DMS53 treated with DMSO at 0.1 percent for 48 hours (cell line): ENCODE measurements at regions not wholly inside any gene's neighbourhood (a gene's known extent, or its start where the extent isn't known, plus 50 kb on each side); places are given as distances from the start of the nearest gene placed in this dataset.

Experiments used
- DNase-seq: peaks from one replicate; lab custom pipeline; 2025; ENCODE audit not compliant: unreplicated experiment; lab: John Stamatoyannopoulos, UW

DNA sequence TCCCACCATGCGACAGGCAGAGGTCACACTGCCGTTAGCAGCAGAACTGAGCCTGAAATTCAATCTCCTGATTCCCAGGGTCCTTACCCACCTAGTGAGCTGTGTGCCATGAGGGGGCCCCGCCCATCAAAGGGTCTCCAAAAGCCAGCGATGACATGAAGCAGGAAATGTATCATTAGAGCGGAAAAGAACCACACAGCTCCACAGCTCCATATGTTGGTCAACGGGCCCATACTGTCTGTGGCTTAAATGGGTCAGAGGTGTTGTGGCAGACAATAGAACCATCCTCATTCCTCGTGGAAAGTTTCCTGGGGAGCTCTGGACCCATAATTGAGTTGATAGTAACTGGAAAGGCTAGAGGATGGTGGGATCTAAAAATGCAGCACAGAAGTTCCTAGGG is 68.1 kb upstream of the PODXL start:
- DNase-seq: no peak

DNA sequence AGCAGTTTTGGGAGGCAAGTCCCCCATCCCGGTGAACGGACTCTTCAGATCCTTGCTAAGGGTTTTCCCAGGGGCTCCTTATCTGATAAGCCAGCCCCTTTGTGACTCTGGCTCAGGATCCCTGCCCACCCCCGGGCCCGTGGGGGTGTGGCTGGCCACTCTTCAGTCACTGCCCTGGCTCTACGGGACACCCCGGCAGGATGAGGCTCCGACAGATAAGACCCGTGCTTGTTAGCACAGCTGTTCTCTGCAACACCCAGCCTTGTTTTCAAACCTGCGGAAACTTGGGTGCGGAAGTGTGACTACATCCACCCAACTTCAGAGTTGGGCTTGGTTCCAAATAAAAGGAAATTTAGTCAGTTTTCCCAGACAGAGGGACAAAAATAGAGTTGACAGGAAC is 66.7 kb upstream of the PODXL start:
- no peak for DNase-seq

DNA sequence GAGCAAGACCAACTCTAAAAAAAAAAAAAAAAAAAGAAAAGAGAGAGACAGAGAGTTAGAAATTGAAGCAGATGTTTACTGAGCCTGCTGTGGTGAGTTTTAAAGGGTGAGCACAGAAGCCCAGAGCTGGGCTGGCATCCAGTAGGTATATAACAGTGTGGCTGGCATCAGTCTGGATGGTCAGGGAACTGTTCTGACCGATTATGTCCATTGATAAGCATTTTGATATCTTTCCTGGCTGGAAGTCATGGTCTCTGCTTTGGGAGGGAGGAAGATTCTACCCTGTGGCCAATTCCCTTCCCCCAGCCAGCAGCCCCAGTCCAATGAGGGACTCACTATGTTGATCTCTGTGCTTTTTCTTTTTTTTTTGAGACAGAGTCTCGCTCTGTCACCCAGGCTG is 65.2 kb upstream of the PODXL start:
- no peak for DNase-seq

DNA sequence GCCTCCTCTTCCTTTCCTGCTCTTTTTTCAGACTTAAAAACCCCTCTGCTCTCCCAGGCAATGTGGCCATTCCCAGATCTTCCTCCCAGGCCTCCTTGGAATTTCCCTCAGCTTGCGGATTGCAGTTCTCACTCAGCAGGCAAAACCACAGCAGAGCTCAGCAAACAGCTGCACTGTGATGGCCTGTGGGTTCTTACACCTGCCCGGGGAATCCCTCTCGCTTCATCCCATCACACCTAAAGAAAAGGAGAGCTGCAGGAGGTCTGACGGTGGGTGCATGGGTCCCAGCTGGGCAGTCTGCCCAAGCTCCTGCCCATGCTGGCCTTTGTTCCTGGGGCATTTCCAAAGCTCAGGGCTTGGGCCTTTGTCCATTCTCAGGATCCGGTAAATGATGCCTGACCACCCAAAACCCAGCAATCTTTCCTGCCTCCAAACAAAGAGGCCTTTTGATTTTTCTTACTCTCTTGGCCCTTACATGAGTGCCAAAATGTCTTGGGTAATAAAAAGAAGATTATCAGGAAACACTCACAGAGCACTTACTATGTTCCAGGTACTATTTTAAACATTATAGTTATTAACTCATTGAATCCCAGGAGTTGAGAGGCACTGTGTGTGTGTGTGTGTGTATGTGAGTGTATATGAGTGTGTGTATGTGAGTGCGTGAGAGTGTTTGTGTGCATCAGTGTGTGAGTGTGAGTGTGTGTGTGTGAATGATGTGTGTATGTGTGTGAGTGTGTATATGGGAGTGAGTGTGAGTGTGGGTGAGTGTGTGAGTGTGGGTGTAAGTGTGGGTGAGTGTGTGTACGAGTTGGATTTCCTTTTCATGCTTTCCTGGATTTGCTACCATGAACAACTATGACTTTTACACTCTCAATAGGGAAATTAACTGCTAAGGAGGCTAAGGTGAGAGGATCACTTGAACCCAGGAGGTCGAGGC is 64.5 kb upstream of the PODXL start:
- DNase-seq: no peak

DNA sequence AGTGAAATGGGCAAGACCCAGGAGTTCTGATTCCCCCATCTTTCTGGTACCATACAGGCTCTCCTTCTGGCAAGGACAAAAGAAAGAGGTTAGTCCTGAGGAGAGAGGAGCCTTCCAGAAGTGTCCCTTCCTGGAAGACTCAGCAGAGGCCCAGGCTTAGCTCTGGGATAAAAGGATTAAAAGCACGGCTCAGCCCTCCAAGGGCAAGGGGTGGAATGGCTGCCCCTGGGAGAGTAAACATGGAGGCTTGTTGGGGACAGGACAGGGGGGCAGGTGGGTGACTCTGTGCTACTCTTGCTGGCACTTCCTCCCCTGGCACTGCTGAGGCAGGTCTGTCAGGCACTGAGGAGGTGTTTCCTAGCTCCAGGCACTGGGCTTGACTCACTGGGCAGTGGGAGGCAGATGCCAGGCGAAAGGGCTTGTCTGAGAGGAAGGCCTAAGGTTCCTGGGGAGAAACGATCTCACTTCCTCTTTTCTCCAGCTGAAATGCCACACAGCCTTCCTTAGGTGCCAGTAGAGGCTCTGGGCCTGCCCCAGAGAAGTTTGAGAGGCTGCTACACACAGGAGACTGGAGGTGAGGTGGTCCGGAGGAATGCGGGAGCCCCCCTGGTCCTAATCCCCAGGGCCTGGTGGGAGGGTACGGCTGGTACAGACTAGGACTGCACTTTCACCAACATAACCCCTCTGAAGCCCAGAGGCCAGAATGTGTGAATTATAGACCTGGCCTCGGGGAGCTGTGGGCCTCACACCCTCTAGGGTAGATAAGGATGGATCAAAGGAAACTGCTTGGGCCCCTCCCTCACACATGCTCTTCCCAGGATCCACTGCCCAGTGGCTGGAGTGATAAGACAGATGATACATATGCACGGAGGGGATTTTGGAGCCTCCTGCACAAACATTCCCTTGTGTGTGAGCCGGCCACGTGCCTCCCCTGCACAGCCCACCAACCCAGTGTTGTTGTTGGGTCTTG is 63.2 kb upstream of the PODXL start:
- DNase-seq: no peak

DNA sequence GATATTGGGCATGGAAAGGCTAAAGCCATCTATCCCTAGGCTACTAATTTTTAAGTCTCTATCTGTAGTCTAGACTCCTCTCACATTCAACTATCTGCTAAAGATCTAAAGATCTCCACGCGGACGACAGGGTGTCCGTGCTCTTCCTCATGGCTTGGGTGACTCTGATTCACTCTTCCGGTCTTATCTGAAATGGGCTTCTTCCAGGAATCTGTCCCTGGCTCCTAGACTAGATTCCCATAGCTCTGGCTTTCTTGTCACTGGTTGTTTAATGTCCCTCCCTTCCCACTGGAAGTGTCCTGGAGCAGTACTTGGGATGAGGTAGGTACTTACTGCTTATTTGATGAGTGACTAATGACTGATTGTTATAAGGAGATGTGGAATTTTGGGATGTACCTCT is 62.0 kb upstream of the PODXL start:
- DNase-seq: no peak

DNA sequence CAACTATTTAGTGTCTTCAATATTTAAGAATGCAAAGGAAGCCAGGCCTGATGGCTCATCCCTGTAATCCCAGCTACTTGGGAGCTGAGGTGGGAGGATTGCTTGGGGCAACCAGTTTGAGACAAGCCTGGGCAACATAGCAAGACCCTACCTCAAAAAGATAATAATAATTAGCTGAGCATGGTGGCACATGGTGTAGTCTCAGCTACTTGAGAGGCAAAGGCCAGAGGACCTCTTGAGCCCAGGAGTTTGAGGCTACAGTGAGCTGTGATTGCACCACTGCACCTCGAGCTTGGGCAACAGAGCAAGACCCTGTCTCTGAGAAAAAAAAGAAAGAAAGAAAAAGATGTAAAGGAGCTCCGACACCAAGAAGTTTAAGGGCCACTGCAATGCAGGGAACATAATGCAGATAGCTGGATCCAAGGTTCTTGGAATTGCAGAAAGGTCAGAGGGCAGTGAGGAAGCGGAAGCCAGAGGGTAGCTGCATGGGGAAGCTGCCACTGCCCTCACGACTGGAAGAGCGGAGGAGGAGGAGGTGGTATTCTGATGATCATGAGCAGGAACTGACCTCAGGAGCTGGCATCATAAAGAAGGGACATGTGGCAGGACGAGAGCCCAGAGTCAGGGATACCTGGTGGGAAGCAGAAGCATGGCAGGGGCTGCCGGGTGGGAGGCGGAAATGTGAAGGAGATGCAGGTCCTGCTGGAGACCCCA is 60.2 kb upstream of the PODXL start:
- no peak for DNase-seq

DNA sequence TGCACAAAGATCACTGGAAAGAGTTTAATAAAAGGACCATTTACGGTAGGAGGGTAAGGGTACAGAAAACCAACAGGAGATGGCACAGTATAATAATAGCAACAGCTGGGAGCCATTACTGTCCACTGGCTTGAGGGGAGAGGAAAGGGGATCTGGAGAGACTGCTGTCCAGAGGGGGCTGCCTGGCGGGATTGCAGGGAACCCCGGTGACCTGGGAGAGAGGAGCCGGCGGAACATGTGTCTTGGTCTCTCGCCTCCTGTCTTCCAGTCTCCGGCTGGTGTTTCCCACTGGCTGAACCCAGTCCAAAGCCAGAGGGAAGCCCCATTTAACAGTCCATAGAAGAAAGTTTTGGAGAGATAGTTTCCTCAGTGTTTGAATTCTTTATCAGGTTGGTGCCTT is 57.5 kb upstream of the PODXL start:
- DNase-seq: no peak

DNA sequence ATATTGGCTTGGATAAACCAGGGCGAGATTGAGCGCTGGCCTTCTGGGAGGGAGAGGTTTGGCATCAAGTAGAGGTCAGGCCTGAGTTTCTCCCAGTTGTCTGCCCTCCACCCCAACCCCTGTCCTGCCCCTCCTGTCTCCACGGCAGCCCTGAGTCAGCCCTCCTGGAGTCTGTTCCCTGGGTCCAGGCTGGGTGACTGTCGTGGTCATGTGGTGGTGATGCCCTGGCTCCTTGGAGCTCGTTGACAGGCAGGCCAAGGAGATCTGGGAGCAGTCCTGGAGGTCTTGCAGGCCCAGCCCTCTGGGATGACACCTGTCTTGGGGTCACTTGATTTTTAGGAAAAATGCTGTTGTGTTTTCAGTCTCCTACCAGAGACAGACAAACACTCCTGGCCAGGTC is 53.6 kb upstream of the PODXL start:
- DNase-seq: no peak

DNA sequence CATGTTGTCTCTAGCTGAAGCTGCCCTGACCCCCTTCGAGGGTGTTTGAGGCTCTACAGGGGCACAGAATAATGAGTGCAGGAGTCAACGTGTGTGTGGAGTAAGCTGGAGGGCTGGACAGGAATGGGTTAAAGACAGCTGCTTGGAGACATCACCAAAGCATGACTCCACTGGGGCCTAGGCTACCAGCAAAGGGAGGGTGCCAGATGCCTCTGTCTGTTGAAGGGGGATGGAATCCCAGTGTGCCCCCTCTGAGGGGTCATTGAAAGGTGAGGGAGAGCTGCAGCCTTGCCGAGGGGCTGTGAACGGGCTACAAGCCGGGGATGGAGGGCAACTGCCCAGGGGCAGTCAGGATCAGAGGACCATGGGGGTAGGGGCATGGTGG is 51.7 kb upstream of the PODXL start:
- no peak for DNase-seq

DNA sequence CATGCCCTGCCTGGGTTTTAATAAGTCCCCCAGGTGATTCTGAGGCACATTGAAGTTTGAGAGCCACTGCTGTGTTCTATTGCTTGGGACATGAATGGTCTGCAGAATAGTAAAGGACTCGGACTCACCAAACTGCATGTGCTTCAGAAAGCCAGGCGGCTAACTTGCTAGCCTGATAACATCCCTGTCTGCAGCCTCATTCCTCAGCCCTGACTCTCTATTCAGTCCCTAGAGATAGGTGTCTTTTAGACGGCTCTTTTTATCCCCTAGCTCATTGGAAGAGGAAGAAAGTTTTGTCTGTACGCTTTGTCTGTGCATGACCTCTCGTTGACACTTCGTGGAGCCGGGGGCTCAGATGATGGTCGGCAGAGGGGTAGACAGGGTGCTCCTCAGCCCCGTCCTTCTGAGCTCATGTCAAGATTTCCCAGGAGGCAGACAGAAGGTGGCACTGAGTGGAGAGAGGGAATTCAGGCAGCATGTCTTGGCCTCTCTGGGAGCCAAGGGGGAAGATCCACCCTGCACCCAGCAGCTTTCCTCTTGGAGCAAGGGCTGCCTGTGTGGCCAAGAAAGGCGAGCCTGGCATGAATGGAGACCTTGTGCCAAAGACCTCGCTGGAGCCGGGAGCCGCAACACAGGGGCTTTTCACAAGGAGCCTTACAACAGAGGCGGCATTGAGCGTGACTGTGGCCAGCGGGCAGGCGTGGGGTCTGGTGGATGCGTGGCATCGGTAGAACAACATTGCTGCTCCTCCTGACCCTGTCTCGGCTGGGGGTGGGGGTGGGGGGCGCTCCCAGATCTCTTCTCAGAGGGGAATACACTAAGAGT is 51.1 kb upstream of the PODXL start:
- DNase-seq: no peak

DNA sequence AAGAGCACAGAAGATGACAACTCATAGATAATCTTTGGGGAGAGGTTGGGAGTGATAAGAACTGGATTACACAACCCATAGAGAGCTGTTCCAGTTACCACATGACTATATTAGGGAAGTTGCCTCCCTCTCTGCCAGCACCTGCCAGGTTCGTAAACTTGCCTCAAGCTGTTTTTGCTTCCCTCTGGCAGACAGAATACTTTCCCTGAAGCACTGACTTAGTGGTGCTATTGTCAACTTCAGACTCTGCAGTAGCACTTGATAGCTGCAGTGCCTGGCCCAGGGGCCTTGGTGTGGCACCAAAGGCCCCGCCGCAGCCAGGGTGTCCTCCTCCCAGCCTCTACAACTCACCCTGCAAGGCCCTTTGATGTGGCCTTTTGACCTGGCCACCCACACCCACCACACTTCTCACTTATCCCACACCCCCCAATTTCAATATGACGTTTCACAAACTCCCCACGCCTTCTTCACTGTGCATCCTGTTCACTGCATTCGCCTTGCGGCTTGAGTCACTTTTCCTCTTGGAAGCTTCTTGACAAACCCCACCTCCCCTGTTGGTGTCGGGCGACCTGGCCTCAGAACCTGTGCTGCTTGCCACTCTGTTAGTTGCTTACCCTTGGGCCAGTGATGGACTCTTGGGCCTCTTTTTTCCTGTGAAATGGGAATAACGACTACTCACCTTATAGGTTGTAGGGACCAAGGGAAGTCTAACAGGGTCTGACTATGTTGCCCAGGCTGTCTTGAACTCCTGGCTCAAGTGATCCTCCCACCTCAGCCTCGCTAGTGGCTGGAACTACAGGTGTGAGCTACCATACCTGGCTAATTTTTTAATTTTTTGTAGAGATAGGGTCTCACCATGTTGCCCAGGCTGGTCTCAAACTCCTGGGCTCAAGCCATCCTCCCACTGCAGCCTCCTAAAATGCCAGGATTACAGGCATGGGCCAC is 50.2 kb upstream of the PODXL start:
- DNase-seq: no peak
